HG03460 (cell line): ENCODE measurements at regions not wholly inside any gene's neighbourhood (a gene's known extent, or its start where the extent isn't known, plus 50 kb on each side); places are given as distances from the start of the nearest gene placed in this dataset.

Experiments
- ATAC-seq: cut with Tn5 transposase; IDR thresholded peaks from one replicate; pipeline ENCODE4 v1.9.1; 2021; ENCODE audit not compliant: unreplicated experiment

DNA sequence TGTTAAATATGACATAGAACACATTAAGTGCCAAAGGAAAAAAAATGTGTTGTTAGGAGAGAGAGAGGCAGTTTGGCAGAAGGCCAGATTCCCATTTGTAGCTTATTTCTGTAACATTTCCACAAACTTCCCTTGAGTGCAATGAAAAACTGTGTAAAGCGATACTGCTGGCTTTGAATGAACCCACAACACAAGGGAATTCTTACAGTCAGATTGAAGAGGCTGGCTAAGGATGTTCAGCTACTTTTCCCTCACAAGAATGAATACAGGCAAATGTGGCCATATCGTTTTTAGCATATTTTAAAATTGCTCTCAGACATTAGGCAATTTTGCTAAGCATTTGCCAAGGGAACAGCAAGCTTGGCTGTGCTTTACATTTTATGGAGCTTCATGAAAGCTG is 614.1 kb upstream of the FZD8 start:
- ATAC-seq, result no peak

DNA sequence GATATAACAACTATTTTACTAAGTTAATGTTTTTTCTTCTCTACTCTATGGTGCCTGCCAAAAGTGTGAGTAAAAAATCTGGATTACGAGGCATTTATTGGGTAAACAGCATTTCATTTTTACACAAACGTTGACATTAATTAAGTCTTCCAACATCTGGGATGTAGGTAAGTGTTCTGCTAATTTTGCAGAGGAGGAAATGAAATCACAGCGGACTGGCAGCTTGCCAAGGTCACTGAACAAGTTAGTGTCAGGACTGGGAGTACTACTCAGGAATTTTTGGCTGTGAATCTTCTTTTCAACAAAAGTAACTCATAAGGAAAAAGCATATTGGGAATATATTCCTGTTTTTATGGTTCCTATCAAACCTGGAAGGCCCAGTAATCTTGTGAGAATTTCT is 612.1 kb upstream of the FZD8 start:
- no peak for ATAC-seq

DNA sequence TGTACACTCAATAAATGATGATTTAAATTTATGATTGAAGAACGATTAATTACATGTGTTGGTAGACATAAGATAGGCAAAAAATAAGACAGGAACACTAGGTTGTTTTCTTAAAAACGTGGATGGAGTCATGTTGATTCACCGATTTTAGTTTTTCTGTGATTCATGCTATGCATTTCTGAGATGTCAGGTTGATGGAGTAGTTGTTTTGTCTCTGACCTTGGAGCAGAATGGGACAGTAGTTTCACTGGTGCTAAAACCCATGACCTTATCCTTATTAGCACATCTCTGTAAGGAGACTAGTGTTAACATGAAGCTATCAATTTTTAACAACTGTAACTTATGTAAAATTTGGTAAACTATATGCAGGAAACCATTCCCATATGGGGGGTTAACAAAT is 611.6 kb upstream of the FZD8 start:
- ATAC-seq, result no peak

DNA sequence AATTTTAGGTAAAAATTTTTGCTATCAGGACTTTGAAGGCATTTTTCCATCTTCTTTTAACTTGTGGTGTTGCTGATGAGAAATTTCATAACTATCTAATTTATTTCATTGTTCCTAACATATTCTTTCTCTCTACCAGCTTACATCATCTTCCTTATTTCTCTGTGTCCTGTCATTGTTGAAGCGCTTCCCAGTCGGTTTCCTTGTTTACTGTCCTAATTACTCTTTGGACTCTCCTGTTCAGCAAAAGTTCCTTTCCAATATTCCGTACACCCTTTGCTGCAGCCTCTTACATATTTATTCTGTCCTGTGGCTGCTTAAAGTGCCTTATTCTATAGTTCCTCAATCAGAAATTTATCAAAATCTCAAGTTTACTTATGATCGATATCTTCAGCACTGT is 609.0 kb upstream of the FZD8 start:
- ATAC-seq, result no peak

- ATAC-seq, result no peak
These were observed 606.3 kb upstream of the FZD8 start for GRCh38 chr10:36248304-36248981.

DNA sequence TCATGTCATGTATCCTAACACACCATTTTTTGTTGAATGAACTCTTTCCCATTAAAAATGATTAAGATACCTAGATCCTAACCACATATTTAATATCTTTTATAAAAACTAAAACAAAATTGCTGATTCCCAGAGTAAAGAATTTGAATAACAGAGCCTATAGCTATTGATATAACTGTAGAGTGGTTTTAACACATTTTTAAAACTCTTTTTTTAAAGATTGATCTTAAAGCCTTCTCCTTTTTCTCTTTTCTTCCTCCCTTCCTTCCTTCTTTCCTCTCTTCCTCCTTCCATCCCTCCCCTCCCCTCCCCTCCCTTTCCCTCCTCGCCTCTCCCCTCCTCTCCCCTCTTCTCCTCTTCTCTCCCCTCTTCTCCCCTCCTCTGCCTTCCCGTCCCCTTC is 605.4 kb upstream of the FZD8 start:
- ATAC-seq, result no peak

DNA sequence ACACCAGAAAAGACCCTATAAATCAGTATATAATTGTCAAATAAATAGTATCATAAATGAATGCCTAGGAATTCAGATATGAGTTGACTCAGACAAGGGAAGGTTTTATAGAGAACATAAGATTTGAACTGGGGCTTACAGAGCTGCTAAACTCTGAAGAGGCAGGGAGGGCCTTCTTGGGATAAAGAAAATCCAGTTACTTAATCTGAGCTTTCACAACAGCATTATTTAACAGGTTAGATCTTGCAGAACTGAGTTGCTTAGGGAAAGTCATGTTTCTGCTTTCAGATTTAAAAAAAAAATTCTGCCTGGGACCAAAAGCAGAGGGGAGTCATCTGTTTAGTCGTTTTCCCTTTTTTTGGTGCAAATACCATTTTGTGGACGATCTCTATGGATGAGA is 594.8 kb upstream of the FZD8 start:
- ATAC-seq, result no peak

DNA sequence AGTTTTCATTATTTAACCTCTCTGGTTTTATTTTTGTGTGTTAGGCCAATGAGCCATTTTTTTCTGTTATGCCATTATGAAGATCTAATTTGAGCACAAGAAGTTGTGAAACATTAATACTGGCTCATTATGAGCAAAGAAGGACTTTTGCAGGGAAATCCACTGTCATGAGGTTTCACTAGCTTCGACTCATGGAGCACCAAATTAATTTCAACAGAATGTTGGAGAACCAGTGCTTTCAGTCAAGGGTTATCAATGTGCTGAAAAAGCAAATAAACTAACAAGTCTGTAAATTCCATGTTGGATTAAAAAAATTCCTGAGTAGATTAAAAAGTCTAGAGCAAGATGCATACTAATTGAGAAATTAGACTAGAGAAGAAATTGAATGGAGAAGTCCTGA is 594.2 kb upstream of the FZD8 start:
- no peak for ATAC-seq

GRCh38 chr10:36232935-36233334 is 590.8 kb upstream of the FZD8 start:
- ATAC-seq, result no peak

DNA sequence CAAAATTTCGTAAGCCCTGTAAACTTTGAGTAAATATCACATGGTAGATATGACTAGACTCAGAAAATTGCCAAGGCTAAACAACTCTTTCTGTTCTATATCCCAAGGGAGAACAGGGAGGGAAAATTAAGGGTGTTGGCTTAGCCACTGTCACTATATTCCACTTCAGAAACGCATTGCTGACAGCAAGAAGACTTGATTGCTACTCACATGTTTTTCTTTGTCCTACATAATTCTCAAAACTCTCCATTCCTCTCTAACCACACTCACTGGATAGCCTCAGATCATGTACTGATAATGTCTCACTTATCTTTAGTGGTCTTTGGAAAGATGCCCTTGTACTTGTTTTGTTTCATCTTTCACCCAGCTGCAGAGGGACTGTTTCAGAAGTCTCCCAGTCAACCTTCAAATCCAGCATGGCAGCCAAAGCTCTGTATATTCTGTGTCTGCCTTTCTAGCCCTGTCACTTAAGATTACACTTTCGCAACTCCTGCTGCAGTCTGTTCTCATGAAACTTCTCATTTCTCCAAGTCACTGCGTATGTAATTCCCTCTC is 582.4 kb upstream of the FZD8 start:
- no peak for ATAC-seq

GRCh38 chr10:36221101-36221500 is 579.0 kb upstream of the FZD8 start:
- ATAC-seq, result no peak

DNA sequence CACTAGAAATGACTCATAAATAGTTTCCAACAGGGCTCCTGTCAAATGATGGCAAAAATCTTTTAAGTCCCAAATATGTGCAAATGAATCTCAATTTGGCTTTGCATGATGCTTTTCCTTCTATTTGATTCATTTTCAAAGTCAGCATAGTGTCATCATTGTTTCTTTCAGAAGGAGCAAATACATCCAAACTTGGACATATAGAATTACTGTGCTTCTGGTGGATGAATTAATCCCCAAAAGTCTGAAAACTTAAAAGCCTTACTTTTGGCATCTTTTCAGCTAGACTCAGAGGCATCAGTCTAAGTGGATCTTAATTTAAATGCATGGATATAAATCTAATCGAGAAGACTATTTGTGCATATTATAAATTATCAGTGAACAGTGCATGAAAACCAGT is 578.1 kb upstream of the FZD8 start:
- no peak for ATAC-seq

GRCh38 chr10:36211856-36212255 is 569.8 kb upstream of the FZD8 start:
- ATAC-seq, result no peak

GRCh38 chr10:36209480-36209879 is 567.4 kb upstream of the FZD8 start:
- no peak for ATAC-seq

DNA sequence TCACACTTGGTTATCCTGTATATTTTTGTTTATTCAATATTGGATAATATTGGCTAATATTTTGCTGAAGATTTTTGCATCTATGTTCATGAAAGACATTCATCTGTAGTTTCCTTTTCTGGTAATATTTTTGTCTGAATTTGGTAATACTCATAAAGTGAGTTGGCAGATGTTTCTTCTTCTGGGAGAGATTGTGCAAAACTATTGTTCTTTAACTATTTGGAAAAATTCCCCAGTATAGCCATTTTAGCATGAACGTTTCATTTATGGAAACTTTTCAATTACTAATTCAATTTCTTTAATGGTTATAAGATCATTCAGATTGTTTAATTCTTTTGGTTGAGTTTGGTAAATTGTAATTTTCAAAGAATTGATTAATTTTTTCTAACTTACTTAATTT is 560.8 kb upstream of the FZD8 start:
- ATAC-seq, result no peak

DNA sequence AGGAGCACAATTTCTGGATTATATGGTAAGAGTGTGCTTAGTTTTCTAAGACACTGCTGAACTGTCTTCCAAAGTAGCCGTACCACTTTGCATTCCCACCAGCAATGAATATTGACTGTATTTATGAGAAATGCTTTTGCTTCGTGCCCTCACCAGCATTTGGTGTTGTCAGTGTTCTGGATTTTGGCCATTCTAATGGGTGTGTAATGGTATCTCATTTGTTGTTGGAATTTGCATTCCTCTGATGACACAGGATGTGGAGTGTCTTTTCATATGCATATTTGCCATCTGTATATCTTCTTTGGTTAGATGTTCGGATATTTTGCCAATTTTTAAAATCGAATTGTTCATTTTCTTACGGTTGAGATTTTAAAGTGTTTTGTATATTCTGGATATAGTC is 558.5 kb upstream of the FZD8 start:
- no peak for ATAC-seq

DNA sequence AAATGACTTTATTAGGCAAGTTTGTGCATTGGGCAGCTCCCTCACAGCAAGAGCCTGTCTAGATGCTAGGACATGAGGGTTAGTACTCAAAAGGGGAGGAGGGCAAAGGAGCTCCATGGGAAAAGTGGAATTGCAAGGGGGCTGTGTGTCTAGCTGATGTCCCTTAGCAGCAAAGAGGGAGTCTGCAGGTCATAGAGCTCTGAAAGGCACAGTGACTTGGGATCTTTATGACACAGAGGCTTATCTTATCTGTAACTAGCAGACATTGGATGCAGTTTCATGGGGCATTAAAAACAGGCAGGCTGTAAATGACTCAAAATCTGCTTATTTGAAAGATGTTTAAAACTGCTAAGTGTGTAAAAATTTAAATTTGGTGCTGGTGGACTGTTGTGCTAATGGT is 556.2 kb upstream of the FZD8 start:
- no peak for ATAC-seq

GRCh38 chr10:36195364-36195763 is 553.3 kb upstream of the FZD8 start:
- ATAC-seq, result no peak

GRCh38 chr10:36194276-36194675 is 552.2 kb upstream of the FZD8 start:
- ATAC-seq, result no peak

GRCh38 chr10:36191009-36191408 is 548.9 kb upstream of the FZD8 start:
- no peak for ATAC-seq

GRCh38 chr10:36188461-36188860 is 546.4 kb upstream of the FZD8 start:
- no peak for ATAC-seq

- ATAC-seq, result no peak
These were observed 546.0 kb upstream of the FZD8 start for GRCh38 chr10:36188080-36188453.

DNA sequence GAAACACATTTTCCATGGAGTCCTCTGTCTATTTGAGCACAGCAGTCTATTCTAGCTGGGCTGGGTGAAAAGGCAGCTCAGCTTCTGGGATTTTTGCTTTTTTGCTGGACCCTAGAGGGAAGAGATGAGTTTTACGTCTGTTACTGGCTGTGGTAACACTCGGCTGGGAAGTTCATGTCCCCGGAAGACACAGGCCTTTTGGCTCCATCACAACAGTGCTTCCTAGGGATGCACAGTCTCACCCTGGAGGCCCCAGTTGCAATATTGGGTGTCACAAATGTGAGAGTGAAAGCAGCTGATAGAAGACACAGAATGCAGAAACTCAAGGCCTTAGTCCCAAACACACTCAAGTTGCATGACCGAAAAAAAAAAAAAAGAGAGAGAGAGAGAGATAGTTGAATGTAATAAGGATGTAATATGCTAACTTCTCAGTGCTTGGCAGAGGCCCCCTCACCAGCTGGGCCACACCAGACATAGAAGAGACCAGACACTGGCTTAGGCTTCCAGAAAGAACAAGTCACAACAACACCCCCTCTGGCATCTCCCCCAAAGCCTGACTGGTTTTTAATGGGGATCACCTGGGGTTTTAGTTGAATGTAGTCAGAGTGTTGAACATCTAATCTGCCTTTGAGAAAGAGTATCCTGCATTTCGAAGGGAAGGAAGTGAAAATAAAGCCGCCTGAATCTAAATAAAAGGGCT is 545.4 kb upstream of the FZD8 start:
- no peak for ATAC-seq
